Parathyroid adenoma (tissue), 2 donors: ENCODE measurements at regions not wholly inside any gene's neighbourhood (a gene's known extent, or its start where the extent isn't known, plus 50 kb on each side); places are given as distances from the start of the nearest gene placed in this dataset.

Source experiments
- H2AFZ ChIP-seq: fragments of 300-600 bp; sonication (generic); one replicate; pipeline ENCODE4 v1.7.0; 2017; ENCODE audit warnings: antibody characterized with exemption, mild to moderate bottlenecking
- H3K27ac ChIP-seq: fragments of 300-600 bp; sonication (generic); one replicate; pipeline ENCODE4 v1.7.0; 2017
- H3K27me3 ChIP-seq: fragments of 300-600 bp; sonication (generic); one replicate; pipeline ENCODE4 v1.7.0; 2017; ENCODE audit warnings: low read length; ENCODE audit not compliant: control insufficient read depth, insufficient read depth
- H3K36me3 ChIP-seq: fragments of 300-600 bp; sonication (generic); one replicate; pipeline ENCODE4 v1.7.0; 2017; ENCODE audit warnings: low read length; ENCODE audit not compliant: control insufficient read depth, insufficient read depth
- H3K4me1 ChIP-seq: fragments of 300-600 bp; sonication (generic); one replicate; pipeline ENCODE4 v1.7.0; 2017; ENCODE audit warnings: control low read depth
- H3K4me2 ChIP-seq: fragments of 300-600 bp; sonication (generic); one replicate; pipeline ENCODE4 v1.7.0; 2017; ENCODE audit warnings: low read length
- H3K4me3 ChIP-seq: fragments of 300-600 bp; sonication (generic); one replicate; pipeline ENCODE4 v1.7.0; 2017; ENCODE audit warnings: low read depth, low read length
- H3K79me2 ChIP-seq: fragments of 300-600 bp; sonication (generic); one replicate; pipeline ENCODE4 v1.7.0; 2017; ENCODE audit warnings: control low read depth
- H3K9ac ChIP-seq: fragments of 300-600 bp; sonication (generic); one replicate; pipeline ENCODE4 v1.7.0; 2017; ENCODE audit warnings: mild to moderate bottlenecking
- H3K9me3 ChIP-seq: fragments of 300-600 bp; sonication (generic); one replicate; pipeline ENCODE4 v1.7.0; 2017; ENCODE audit warnings: low read length; ENCODE audit not compliant: control insufficient read depth
- TF ChIP-seq, protein P1 (sequence below): fragments of 300-600 bp; sonication (generic); IDR thresholded peaks from one replicate; pipeline ENCODE4 v1.7.0; 2017; ENCODE audit warnings: antibody characterized with exemption, mild to moderate bottlenecking
- donor health status: primary hyperparathyroidism.

DNA sequence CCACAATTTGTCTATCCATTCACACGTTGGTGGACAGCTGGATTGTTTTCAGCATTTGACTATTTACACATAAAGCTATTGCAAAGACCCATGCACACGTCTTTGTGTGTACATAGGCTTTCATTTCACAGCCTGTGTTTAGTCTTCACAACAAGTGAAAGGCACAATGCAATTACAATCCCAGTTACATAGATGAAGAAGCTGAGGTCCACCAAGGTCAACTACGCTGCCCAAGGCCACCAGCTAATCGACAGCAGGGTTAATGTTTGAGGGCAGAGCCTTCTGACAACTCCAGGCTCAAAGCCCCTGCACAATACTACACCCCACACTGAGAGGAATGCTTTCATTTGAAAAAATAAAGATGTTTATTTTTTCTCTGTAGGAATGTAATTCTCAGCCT is 93.6 kb upstream of the CDH13 start:
- Histone ChIP-seq H3K79me2 (no peaks in the 10 kb centered on the region), H3K27me3 (no peaks in the 10 kb centered on the region), H3K27ac (no peak overlapping the region), H3K4me2 (no peak overlapping the region), H3K4me1 (no peaks in the 10 kb centered on the region), H3K9me3 (peaks cover 3% of the 10 kb centered on the region), H3K4me3 (no peak overlapping the region), H2AFZ (no peak overlapping the region), H3K9ac (no peak overlapping the region), H3K36me3 (no peaks in the 10 kb centered on the region)
- TF ChIP-seq, protein P1, sequence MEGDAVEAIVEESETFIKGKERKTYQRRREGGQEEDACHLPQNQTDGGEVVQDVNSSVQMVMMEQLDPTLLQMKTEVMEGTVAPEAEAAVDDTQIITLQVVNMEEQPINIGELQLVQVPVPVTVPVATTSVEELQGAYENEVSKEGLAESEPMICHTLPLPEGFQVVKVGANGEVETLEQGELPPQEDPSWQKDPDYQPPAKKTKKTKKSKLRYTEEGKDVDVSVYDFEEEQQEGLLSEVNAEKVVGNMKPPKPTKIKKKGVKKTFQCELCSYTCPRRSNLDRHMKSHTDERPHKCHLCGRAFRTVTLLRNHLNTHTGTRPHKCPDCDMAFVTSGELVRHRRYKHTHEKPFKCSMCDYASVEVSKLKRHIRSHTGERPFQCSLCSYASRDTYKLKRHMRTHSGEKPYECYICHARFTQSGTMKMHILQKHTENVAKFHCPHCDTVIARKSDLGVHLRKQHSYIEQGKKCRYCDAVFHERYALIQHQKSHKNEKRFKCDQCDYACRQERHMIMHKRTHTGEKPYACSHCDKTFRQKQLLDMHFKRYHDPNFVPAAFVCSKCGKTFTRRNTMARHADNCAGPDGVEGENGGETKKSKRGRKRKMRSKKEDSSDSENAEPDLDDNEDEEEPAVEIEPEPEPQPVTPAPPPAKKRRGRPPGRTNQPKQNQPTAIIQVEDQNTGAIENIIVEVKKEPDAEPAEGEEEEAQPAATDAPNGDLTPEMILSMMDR: no peak

- no peaks in the 10 kb centered on the region for H3K79me2 ChIP-seq
- H3K9me3 ChIP-seq: peaks cover 3% of the 10 kb centered on the region
- H3K4me2 ChIP-seq: no peak overlapping the region
- TF ChIP-seq, protein P1: no peak
- no peak overlapping the region for H3K27ac ChIP-seq
- no peak overlapping the region for H3K9ac ChIP-seq
- no peaks in the 10 kb centered on the region for H3K36me3 ChIP-seq
- no peaks in the 10 kb centered on the region for H3K4me1 ChIP-seq
- H2AFZ ChIP-seq: no peak overlapping the region
- no peaks in the 10 kb centered on the region for H3K27me3 ChIP-seq
- no peak overlapping the region for H3K4me3 ChIP-seq
Measured at GRCh38 chr16:82530883-82531282, 95.9 kb upstream of the CDH13 start.

GRCh38 chr16:82527101-82527500 is 99.7 kb upstream of the CDH13 start:
- Histone ChIP-seq H2AFZ (no peak overlapping the region), H3K4me2 (no peak overlapping the region), H3K4me1 (no peaks in the 10 kb centered on the region), H3K36me3 (no peaks in the 10 kb centered on the region), H3K79me2 (no peaks in the 10 kb centered on the region), H3K27ac (no peak overlapping the region), H3K9ac (no peak overlapping the region), H3K9me3 (peaks cover 3% of the 10 kb centered on the region), H3K4me3 (no peak overlapping the region), H3K27me3 (no peaks in the 10 kb centered on the region)
- TF ChIP-seq, protein P1: no peak

DNA sequence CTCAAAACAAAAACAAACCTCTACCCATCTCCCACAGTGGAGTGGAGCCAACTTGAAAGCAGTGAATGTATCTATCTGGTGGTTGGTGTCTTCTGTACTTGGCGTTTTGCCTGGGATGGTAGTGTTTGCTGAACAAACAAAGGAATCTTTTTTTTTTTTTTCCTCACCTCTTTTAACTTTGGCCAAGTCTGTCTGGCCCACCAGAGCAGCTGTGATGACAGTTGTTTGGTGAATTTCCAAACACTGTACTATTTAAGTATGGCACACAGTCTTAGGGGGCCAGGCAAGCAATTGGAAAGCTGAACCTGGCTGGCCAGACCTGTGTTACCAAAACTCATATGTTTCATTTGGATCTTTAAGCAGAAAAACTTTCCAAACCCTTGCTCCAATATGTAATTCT is 101.8 kb upstream of the CDH13 start:
- Histone ChIP-seq H3K4me3 (no peak overlapping the region), H3K9me3 (peaks cover 3% of the 10 kb centered on the region), H3K9ac (no peak overlapping the region), H2AFZ (no peak overlapping the region), H3K27me3 (no peaks in the 10 kb centered on the region), H3K79me2 (no peaks in the 10 kb centered on the region), H3K4me2 (no peak overlapping the region), H3K27ac (no peak overlapping the region), H3K36me3 (no peaks in the 10 kb centered on the region), H3K4me1 (no peaks in the 10 kb centered on the region)
- TF ChIP-seq, protein P1: no peak

DNA sequence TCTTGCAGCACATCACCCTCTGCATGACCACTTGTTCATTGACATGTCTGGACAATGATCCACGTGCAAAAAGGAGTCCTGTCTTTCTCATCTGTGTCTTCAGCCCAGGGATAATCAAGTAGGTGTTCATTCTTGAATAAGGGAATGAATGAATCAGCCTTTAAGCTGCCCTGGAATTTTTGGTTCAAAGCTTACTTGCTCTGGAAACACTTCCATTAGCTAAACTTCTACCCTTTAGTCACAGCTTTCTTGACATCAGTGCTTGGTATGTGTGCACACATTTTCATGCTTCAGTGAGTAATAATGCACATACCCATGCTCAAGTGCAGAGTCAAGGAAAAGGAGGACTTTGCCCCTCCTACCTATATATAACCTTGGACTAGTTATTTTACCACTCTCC is 103.0 kb upstream of the CDH13 start:
- TF ChIP-seq, protein P1: no peak
- peaks cover 3% of the 10 kb centered on the region for H3K9me3 ChIP-seq
- no peaks in the 10 kb centered on the region for H3K27me3 ChIP-seq
- no peak overlapping the region for H3K27ac ChIP-seq
- H2AFZ ChIP-seq: no peak overlapping the region
- no peaks in the 10 kb centered on the region for H3K36me3 ChIP-seq
- no peaks in the 10 kb centered on the region for H3K4me1 ChIP-seq
- H3K9ac ChIP-seq: no peak overlapping the region
- H3K4me2 ChIP-seq: no peak overlapping the region
- no peaks in the 10 kb centered on the region for H3K79me2 ChIP-seq
- H3K4me3 ChIP-seq: no peak overlapping the region
